Ishikawa (cell line): ENCODE measurements at regions not wholly inside any gene's neighbourhood (a gene's known extent, or its start where the extent isn't known, plus 50 kb on each side); places are given as distances from the start of the nearest gene placed in this dataset.

Experiments used
- CEBPB ChIP-seq: IDR thresholded peaks from 2 replicates; pipeline ENCODE4 v1.6.1; 2012
- EP300 ChIP-seq: IDR thresholded peaks from 2 replicates; pipeline ENCODE4 v1.6.1; 2012; ENCODE audit warnings: borderline replicate concordance
- FOXM1 ChIP-seq: IDR thresholded peaks from 2 replicates; pipeline ENCODE4 v1.6.1; 2012; ENCODE audit warnings: low read depth, borderline replicate concordance
- NFIC ChIP-seq: IDR thresholded peaks from 2 replicates; pipeline ENCODE4 v1.6.1; 2012
- RAD21 ChIP-seq: IDR thresholded peaks from 2 replicates; pipeline ENCODE4 v1.6.1; 2012; ENCODE audit warnings: low read depth
- TAF1 ChIP-seq: IDR thresholded peaks from 2 replicates; pipeline ENCODE4 v1.6.1; 2012; ENCODE audit warnings: low read depth, mild to moderate bottlenecking
- YY1 ChIP-seq: IDR thresholded peaks from 2 replicates; pipeline ENCODE4 v1.6.1; 2012; ENCODE audit warnings: low read depth
- TF ChIP-seq, protein P1 (sequence below): IDR thresholded peaks from 2 replicates; pipeline ENCODE4 v1.6.1; 2012
- TF ChIP-seq, protein P2 (sequence below): IDR thresholded peaks from 2 replicates; pipeline ENCODE4 v1.6.1; 2012; ENCODE audit warnings: low read depth, mild to moderate bottlenecking

DNA sequence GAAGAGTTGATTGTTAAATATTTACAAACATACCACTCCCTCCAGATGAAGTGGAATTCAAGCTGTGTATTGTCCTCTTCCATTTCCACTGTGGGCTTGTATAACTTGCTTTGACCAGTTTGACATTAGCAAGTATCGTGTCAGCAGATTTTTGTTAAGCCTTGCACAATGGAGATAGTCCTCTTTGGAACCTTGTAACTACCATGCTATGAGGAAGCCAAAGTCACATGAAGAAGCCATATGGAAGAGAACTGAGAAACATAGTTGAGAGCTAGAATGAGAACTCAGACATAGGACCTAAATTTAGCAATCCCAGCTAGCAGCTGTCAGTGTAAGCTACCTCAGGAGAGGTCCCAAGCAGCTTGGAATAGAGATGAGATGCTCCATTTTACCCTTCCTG lies 889.2 kb downstream of the PDCD6IP start:
- no peak for TF ChIP-seq TAF1
- no peak for TF ChIP-seq RAD21
- TF ChIP-seq NFIC = no peak
- TF ChIP-seq, protein P1, sequence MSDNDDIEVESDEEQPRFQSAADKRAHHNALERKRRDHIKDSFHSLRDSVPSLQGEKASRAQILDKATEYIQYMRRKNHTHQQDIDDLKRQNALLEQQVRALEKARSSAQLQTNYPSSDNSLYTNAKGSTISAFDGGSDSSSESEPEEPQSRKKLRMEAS = no peak
- TF ChIP-seq EP300 = no peak
- TF ChIP-seq, protein P2, sequence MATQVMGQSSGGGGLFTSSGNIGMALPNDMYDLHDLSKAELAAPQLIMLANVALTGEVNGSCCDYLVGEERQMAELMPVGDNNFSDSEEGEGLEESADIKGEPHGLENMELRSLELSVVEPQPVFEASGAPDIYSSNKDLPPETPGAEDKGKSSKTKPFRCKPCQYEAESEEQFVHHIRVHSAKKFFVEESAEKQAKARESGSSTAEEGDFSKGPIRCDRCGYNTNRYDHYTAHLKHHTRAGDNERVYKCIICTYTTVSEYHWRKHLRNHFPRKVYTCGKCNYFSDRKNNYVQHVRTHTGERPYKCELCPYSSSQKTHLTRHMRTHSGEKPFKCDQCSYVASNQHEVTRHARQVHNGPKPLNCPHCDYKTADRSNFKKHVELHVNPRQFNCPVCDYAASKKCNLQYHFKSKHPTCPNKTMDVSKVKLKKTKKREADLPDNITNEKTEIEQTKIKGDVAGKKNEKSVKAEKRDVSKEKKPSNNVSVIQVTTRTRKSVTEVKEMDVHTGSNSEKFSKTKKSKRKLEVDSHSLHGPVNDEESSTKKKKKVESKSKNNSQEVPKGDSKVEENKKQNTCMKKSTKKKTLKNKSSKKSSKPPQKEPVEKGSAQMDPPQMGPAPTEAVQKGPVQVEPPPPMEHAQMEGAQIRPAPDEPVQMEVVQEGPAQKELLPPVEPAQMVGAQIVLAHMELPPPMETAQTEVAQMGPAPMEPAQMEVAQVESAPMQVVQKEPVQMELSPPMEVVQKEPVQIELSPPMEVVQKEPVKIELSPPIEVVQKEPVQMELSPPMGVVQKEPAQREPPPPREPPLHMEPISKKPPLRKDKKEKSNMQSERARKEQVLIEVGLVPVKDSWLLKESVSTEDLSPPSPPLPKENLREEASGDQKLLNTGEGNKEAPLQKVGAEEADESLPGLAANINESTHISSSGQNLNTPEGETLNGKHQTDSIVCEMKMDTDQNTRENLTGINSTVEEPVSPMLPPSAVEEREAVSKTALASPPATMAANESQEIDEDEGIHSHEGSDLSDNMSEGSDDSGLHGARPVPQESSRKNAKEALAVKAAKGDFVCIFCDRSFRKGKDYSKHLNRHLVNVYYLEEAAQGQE = no peak
- TF ChIP-seq YY1 = no peak
- TF ChIP-seq FOXM1 = no peak
- TF ChIP-seq CEBPB = no peak
